RWPE2 (cell line): ENCODE measurements at regions not wholly inside any gene's neighbourhood (a gene's known extent, or its start where the extent isn't known, plus 50 kb on each side); places are given as distances from the start of the nearest gene placed in this dataset.

Experiments
- ATAC-seq: fragments of 200-7000 bp; cut with Tn5 transposase; 3 replicates; pipeline ENCODE4 v1.9.1; 2021; ENCODE audit warnings: low read depth
- DNase-seq: peaks from one replicate; pipeline ENCODE4 v3.0.0-alpha.2; 2020; ENCODE audit warnings: low spot score
- H3K27ac ChIP-seq: fragments of 450-650 bp; 2 replicates; pipeline ENCODE4 v1.5.1; 2017; ENCODE audit warnings: mild to moderate bottlenecking; ENCODE audit not compliant: poor library complexity, severe bottlenecking
- H3K27me3 ChIP-seq: fragments of 250-450 bp; sonication (Bioruptor Pico); 2 replicates; pipeline ENCODE4 v1.5.1; 2021; ENCODE audit warnings: mild to moderate bottlenecking, moderate library complexity; ENCODE audit not compliant: insufficient read depth, poor library complexity, severe bottlenecking
- H3K36me3 ChIP-seq: fragments of 250-450 bp; sonication (Bioruptor Pico); 2 replicates; pipeline ENCODE4 v1.5.1; 2020; ENCODE audit warnings: low read depth, mild to moderate bottlenecking, moderate library complexity
- H3K4me1 ChIP-seq: fragments of 250-450 bp; sonication (Bioruptor Pico); 2 replicates; pipeline ENCODE4 v1.5.1; 2021; ENCODE audit warnings: mild to moderate bottlenecking, moderate library complexity; ENCODE audit not compliant: insufficient read depth, poor library complexity, severe bottlenecking
- H3K4me3 ChIP-seq: fragments of 250-450 bp; sonication (Bioruptor Pico); 2 replicates; pipeline ENCODE4 v1.5.1; 2021; ENCODE audit warnings: mild to moderate bottlenecking, moderate library complexity; ENCODE audit not compliant: severe bottlenecking
- H3K9me3 ChIP-seq: fragments of 250-450 bp; sonication (Bioruptor Pico); 2 replicates; pipeline ENCODE4 v1.5.1; 2021; ENCODE audit warnings: mild to moderate bottlenecking, moderate library complexity; ENCODE audit not compliant: severe bottlenecking
- TF ChIP-seq, protein P1 (sequence below): fragments of 450-650 bp; IDR thresholded peaks from one replicate; pipeline ENCODE4 v1.5.1; 2017; ENCODE audit warnings: mild to moderate bottlenecking, moderate library complexity; ENCODE audit not compliant: poor library complexity, severe bottlenecking

DNA sequence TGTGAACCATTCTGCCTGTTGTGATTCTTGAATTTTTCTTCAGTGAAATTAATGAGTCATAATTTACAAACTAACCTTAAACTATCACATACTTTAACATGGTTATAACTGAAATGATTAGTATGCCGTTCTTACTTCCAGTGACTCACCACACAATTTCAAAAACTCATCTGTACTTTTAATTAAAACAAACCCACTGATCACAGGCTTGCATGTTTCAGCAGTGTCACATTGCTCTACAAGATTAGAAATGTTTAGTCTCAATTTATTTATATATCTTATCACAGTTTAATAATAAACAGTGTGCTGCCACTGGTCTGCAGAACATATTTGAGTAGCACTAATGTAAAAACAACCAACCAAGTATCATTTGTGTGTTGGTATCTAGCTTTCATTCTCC lies 2227.9 kb upstream of the PCDH20 start:
- H3K36me3 ChIP-seq: no peaks in the 10 kb centered on the region
- DNase-seq: no peak
- H3K9me3 ChIP-seq: no peaks in the 10 kb centered on the region
- no peak overlapping the region for H3K27ac ChIP-seq
- H3K4me1 ChIP-seq: no peaks in the 10 kb centered on the region
- TF ChIP-seq, protein P1, sequence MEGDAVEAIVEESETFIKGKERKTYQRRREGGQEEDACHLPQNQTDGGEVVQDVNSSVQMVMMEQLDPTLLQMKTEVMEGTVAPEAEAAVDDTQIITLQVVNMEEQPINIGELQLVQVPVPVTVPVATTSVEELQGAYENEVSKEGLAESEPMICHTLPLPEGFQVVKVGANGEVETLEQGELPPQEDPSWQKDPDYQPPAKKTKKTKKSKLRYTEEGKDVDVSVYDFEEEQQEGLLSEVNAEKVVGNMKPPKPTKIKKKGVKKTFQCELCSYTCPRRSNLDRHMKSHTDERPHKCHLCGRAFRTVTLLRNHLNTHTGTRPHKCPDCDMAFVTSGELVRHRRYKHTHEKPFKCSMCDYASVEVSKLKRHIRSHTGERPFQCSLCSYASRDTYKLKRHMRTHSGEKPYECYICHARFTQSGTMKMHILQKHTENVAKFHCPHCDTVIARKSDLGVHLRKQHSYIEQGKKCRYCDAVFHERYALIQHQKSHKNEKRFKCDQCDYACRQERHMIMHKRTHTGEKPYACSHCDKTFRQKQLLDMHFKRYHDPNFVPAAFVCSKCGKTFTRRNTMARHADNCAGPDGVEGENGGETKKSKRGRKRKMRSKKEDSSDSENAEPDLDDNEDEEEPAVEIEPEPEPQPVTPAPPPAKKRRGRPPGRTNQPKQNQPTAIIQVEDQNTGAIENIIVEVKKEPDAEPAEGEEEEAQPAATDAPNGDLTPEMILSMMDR: no peak
- ATAC-seq: no peak
- H3K4me3 ChIP-seq: no peak overlapping the region
- no peaks in the 10 kb centered on the region for H3K27me3 ChIP-seq

DNA sequence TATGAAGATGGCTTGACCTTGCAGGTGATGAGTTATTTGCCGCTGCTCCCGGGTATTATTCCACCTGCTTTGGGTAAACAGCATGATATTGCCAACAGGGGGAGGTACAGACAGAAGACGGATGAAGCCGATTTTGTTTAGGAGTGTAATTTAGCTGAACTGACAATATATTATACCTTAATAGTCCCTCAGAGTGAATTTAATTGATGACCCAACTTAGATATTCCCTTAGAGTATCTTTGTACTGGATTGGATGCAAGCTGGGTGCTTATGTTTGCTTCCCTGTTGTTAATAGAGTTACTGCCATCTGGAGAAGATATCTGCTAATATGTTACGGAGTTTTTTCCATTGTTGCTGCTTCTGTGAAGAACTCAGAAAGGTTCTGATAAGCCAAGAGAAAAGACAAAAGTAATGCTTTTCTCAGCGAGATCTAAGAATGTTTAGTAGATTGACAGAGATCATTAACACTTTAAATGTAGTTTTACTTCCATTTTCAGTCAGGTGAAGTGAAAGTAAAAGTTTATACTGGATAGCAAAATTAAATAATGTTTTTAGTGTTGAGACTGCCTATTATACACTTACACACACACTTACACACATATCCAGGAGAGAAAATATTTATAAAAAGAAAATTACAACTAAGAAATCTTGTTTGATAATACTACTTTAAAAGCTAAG lies 2220.8 kb upstream of the PCDH20 start:
- Histone ChIP-seq H3K36me3 (no peaks in the 10 kb centered on the region), H3K9me3 (no peaks in the 10 kb centered on the region), H3K4me3 (peak overlapping the region; percentile 26), H3K27ac (no peak overlapping the region), H3K4me1 (no peaks in the 10 kb centered on the region), H3K27me3 (no peaks in the 10 kb centered on the region)
- DNase-seq (no peak), ATAC-seq (0 out of 3 replicates have a peak, but pooled peaks have one; percentile 36)
- TF ChIP-seq, protein P1: peak; percentile 15

DNA sequence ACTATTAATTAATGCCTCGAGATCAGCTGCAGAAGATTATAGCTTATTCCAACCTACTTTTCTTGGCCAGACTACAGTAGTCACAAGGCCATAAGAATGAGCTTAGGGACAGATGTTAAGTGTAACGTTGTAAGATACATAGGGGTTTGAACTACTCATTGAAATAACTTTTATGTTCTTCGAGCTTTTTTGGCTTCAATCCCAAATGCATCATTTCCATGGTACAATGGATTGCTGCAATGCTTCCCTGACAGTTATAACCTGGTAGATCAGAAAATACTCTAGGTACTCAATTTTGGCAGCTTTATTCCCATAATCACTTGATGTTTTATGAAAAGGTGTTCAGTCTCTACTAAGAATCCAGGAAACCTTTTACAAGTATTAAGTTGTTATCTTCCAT lies 2216.7 kb upstream of the PCDH20 start:
- H3K27ac ChIP-seq: no peak overlapping the region
- no peaks in the 10 kb centered on the region for H3K9me3 ChIP-seq
- TF ChIP-seq, protein P1: no peak
- DNase-seq (no peak), ATAC-seq (no peak)
- H3K4me3 ChIP-seq: no peak overlapping the region
- no peaks in the 10 kb centered on the region for H3K27me3 ChIP-seq
- H3K36me3 ChIP-seq: no peaks in the 10 kb centered on the region
- no peaks in the 10 kb centered on the region for H3K4me1 ChIP-seq

DNA sequence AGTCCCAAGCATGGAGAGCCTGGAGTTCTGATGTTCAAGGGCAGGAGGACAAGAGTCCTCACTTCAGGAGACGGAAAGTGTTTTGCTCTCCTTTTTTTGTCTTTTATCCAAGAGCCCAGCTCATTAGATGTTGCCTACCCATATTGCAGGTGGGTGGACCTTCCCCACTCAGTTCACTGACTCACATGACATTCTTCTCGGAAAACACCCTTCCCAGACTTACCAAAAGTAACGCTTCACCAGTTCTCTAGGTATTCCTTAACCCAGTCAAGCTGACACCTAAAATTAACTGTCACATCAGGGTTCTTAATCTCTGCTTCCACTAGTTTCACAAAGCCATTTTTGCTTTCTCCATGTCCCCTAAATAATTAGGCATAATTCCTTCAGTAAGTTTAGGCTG lies 2215.4 kb upstream of the PCDH20 start:
- no peaks in the 10 kb centered on the region for H3K36me3 ChIP-seq
- no peak overlapping the region for H3K4me3 ChIP-seq
- DNase-seq: no peak
- H3K4me1 ChIP-seq: no peaks in the 10 kb centered on the region
- H3K27ac ChIP-seq: no peak overlapping the region
- H3K27me3 ChIP-seq: no peaks in the 10 kb centered on the region
- H3K9me3 ChIP-seq: no peaks in the 10 kb centered on the region
- no peak for ATAC-seq
- TF ChIP-seq, protein P1: no peak

DNA sequence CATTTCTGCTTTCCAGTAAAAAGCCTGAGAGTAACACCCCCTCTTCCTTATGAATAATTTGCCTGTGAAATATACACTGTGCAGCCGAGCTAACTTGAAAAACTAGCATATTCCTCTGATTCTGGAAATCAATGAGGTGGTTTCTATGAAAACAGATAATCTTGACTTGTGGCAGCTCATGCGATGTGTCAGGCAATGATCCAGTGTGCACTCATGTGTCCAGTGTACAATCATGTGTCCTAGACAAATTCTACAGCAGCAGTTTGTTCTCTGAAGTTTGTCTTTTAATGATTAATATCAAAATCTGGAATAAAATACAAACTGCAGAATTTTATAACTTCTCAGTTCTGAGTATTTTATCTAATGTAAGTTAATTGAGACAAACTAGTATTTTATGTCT lies 2213.9 kb upstream of the PCDH20 start:
- no peak for DNase-seq
- Histone ChIP-seq H3K27me3 (no peaks in the 10 kb centered on the region), H3K9me3 (no peaks in the 10 kb centered on the region), H3K4me3 (no peak overlapping the region), H3K4me1 (no peaks in the 10 kb centered on the region), H3K36me3 (no peaks in the 10 kb centered on the region), H3K27ac (no peak overlapping the region)
- TF ChIP-seq, protein P1: no peak
- ATAC-seq: no peak
